HL-60 (cell line): ENCODE measurements at regions not wholly inside any gene's neighbourhood (a gene's known extent, or its start where the extent isn't known, plus 50 kb on each side); places are given as distances from the start of the nearest gene placed in this dataset.

Experiments used
- REST ChIP-seq: IDR thresholded peaks from 2 replicates; pipeline ENCODE4 v1.6.1; 2012; ENCODE audit warnings: low read depth; ENCODE audit not compliant: insufficient replicate concordance
- TF ChIP-seq, protein P1 (sequence below): IDR thresholded peaks from one replicate; pipeline ENCODE4 v1.5.1; 2011; ENCODE audit warnings: low read length, control low read depth, inconsistent platforms; ENCODE audit not compliant: insufficient read depth

DNA sequence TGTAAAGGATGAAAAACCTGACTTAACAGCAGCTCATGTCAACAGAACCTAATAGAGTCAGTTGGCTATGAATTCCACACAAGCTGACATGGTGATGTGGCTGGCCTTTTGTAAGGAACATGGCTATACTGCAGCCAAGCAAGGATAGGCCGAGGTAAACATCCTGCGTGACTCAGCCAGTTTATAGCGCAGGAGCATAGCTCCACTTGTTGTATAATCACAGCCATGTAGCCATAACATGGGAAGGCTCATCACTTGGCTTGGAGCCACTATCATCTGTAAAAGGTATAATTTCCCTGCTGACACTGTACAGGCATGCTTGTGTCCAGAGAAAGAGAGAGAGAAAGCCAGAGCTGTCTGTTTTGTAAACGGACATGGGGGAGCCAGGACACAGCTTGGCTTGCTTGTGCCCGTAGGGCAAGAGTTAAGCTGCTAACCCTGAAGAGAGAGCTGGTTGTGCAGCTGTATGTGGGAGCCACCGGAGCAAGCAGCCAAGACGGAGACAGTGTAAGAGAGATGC is 104.4 kb upstream of the PLET1 start:
- TF ChIP-seq, protein P1, sequence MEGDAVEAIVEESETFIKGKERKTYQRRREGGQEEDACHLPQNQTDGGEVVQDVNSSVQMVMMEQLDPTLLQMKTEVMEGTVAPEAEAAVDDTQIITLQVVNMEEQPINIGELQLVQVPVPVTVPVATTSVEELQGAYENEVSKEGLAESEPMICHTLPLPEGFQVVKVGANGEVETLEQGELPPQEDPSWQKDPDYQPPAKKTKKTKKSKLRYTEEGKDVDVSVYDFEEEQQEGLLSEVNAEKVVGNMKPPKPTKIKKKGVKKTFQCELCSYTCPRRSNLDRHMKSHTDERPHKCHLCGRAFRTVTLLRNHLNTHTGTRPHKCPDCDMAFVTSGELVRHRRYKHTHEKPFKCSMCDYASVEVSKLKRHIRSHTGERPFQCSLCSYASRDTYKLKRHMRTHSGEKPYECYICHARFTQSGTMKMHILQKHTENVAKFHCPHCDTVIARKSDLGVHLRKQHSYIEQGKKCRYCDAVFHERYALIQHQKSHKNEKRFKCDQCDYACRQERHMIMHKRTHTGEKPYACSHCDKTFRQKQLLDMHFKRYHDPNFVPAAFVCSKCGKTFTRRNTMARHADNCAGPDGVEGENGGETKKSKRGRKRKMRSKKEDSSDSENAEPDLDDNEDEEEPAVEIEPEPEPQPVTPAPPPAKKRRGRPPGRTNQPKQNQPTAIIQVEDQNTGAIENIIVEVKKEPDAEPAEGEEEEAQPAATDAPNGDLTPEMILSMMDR: no peak
- TF ChIP-seq REST: no peak
